HG02973 (cell line): ENCODE measurements at regions not wholly inside any gene's neighbourhood (a gene's known extent, or its start where the extent isn't known, plus 50 kb on each side); places are given as distances from the start of the nearest gene placed in this dataset.

ENCODE experiments used
- ATAC-seq: cut with Tn5 transposase; IDR thresholded peaks from one replicate; pipeline ENCODE4 v1.9.1; 2021; ENCODE audit warnings: moderate library complexity; ENCODE audit not compliant: unreplicated experiment

GRCh38 chr9:115209601-115210306 is 91.8 kb upstream of the TNC start:
- ATAC-seq: peak; percentile 54

- no peak for ATAC-seq
These were observed 92.7 kb upstream of the TNC start for GRCh38 chr9:115210699-115211098.

DNA sequence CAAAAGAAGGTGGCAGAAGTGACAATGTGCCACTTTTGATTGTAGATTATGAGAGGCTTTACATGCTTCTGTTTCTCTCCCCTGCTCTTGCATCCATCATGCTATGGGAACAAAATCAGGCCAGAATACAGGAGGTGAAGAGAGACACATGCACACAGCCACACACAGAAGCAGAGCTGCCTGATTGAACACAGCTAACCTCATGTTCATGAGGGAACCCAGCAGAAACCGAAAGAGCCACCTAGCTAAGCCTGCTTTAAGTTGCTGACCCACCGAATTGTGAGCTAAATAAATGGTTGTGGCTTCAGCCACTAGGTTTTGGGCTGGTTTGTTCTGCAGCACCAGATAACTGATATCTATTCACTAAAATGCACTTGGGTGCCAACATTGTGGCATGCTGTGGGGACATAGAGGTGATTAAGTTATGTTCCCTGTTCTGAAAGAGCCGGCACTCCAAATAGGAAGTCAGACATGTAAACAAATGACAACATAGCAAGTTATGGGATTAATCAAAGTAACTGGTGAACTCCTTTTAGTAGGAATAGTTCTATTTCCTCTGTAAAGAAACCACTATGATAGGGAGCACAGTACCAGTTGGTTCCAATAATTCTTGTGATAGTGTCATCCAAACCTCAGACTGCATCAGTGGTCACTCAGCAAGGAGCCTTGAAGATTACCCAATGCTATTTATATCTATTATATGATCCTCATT is 93.6 kb upstream of the TNC start:
- peak; percentile 57 for ATAC-seq

- no peak for ATAC-seq
These were observed 94.2 kb upstream of the TNC start for GRCh38 chr9:115212125-115212605.

- ATAC-seq: no peak
These were observed 94.9 kb upstream of the TNC start for GRCh38 chr9:115212832-115213231.

DNA sequence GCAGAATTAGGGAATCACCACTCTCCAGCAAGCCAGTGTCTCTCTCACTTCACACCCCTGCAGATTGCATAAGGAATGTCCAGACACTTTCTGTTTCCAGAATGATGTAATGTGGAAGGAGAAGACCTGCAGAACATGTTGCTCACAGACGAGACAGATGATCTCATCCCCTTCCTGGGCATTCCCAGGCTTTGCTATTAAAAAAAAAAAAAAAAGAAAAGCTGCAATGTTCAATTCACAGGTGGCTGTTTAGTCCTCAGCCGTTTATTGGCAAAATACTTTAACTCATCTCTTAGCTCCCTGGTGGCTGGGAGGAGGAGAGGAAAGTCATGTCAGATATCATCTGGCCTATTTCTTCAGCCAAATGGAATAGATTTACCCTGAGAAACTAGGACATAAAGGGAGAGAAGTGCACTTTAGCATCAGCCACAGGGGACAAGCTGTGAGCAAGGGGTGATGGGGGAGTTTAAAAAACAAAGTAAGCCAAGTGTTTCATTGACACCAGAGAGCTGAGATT is 95.9 kb upstream of the TNC start:
- ATAC-seq: no peak

DNA sequence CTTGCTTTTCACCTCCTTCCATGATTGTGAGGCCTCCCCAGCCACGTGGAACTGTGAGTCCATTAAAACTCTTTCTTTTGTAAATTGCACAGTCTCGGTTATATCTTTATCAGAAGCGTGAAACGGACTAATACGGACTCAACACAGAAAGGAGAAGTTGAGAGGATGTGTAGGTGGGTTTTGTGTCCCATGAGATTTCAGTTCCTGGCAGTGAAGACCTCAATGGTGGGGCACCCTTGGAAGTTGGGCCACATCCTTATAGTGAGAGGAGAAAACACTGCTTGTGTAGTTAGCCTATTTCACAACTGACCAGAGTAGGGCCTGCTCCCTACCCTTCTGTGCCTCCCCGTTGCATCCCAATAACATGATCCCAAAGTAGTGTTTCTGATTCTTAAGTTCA is 98.9 kb upstream of the TNC start:
- no peak for ATAC-seq

- ATAC-seq: no peak
These were observed 102.5 kb upstream of the TNC start for GRCh38 chr9:115220319-115221005.

GRCh38 chr9:115223471-115223870 is 105.5 kb upstream of the TNC start:
- no peak for ATAC-seq

DNA sequence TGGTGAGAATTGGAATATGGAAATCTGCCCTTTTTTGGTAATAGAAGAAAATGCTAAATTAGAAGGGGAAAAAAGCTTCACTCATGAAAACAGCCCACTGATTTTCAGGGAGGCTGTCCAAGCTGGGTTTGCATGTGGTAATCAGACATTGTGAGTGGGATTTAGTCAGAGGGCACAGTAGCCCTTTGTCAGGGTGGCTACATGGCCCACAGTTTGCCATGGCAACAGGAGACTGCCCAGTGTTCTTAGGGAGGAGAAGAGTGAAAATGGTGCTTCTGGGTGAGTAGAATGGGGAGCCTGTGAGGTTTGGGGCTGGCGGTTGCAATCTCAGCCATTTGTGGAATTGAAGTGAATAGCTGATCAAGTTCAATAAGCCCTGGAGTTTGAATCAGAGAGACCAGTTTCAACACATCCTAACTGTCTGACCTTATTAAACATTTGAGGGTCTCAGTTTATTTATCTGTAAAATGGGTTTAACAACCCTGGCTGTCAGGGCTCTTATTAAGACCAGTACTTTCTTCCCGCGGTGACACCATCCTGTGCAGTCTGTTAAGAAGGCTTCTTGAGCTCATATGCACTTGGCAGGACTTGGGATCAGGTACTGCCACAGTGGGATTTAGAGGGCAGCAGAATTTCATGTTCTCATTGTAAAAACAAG is 107.6 kb upstream of the TNC start:
- ATAC-seq: no peak

DNA sequence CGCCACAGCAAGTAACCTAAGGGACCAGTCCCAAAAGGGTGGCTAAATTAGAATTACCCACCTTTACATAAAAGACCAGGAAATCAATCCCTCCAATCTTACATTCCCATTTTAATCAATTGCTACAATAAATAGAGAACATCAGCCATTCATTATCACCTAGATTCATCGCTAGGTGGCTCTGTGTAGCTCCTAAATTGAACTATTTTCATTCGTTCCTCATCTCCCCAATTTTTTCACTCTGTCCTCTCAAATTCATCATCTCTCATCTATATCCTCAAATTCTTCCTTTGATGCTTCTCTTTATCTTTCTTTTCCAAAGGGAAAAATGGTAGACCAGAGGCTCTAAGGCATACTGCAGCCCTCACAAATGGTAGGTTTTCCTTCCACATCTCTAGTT is 108.2 kb upstream of the TNC start:
- ATAC-seq: no peak

DNA sequence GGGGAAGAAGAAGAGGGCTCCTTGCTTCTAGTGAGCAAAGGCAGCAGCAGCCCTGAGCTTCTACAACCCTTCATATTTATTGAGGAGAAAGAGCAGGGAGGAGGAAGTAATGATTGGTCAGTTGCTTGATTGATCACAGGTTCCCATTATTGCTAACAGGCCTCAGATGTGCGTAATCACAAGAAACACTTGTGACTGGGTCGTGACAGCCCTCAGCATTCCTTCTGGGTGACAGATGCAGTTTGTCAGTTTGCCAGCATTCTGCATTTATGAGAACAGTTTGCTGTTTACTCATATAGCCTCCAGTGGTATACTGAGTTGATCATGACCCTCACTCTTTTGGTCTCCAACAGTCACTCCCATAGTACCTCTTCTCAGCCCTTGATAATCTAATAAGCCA is 111.5 kb upstream of the TNC start:
- no peak for ATAC-seq

- ATAC-seq: no peak
These were observed 113.1 kb upstream of the TNC start for GRCh38 chr9:115230924-115231515.

- ATAC-seq: no peak
These were observed 114.3 kb upstream of the TNC start for GRCh38 chr9:115232181-115232774.

GRCh38 chr9:115234094-115234493 is 116.1 kb upstream of the TNC start:
- ATAC-seq: peak; percentile 93

GRCh38 chr9:115235221-115235620 is 117.3 kb upstream of the TNC start:
- no peak for ATAC-seq

DNA sequence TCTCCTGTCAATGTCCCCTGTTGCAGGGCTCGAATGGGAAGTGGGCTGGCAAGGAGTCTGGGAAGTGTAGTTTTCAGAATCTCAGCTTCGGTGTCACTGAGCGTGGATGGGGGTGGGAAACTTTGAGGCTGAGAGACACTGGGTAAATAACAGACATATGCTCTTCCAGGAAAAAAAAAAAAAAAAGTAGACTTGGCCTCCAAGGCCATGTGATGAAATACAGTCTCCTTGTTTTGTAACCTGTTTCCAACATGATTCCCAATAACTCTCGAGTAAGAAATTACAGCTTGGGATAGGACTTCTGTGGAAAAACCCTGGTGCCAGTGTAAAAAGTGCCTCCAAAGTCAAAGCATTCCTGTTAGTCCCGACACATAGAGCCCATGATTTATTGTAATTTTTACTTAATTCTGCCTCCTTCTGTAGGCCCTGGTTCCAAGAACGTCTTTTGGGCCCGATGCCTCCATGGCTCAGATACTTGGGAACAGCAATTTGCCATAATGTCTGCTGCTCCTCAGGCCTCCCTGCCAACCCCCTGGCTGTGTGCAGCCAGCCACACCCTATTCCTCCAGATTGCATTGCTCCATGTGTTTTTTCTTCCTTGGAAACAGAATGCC is 119.5 kb upstream of the TNC start:
- no peak for ATAC-seq

DNA sequence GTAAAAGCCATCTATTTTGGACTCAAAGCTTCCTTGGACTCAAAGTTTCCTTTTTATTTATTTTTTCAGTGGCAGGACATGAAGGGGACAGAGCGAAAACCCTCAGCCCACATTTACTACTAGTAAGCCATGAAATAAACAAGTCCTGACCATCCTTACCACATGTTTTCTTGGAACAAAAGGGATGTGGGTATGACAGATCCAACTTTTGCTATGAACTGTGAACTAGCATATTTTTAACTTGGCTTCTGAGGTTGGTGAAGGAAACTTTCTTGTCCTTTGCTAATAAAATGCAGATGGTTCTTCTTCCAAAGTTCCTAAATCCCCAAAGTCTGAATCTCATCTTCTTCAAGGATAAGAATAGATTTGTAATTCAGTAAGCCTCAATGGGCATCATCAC is 122.7 kb upstream of the TNC start:
- no peak for ATAC-seq

GRCh38 chr9:115241641-115242040 is 123.7 kb upstream of the TNC start:
- no peak for ATAC-seq

DNA sequence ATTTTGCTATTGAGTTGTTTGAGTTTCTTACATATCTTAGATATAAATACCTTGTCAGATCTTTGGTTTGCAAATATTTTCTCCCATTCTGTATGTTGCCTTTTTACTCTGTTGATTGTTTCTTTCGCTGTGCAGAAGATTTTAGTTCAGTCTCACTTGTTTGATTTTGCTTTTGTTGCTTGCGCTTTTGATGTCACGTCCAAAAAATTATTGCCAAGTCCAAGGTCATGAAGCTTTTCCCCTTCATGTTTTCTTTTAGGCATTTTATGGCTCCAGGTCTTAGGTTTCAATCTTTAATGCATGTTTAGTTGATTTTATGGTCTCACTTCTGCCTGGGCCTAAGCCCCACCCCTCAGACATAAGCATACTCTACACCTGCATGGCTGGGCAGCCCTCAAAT is 131.5 kb upstream of the TNC start:
- no peak for ATAC-seq
